ENCODE measurements at regions not wholly inside any gene's neighbourhood (a gene's known extent, or its start where the extent isn't known, plus 50 kb on each side); places are given as distances from the start of the nearest gene placed in this dataset.

DNA sequence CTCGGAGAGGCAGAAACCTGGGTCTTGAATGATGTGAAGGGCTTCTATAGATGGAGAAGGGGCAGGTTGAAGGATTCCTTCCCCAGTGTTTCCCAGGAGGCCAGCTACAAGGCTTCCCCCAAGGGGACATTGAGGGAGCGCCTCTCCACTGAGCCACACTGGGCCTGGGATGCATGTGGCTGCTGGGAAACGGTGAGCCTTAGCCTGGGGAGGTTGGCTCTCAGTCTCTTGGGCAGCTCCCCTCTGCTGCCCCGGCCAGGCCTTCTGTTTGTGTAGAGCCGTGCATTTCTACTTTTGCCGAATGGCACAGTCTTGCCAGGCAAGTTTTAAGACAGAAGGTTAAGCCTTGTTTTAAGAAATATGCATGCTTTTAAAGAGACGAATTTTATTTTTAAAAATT lies 254.4 kb upstream of the POU3F1 start:
- Histone ChIP-seq H3K9me3 (no peaks in the 10 kb centered on the region), H3K36me3 (no peaks in the 10 kb centered on the region), H3K4me1 (no peaks in the 10 kb centered on the region), H3K27me3 (peaks cover 56% of the 10 kb centered on the region), H3K27ac (no peak overlapping the region), H3K4me3 (no peak overlapping the region)
- no peak for ATAC-seq
- 45 to 100% methylated on average over 1 to 5 of the region's 7 CpGs for WGBS, 2 donors (ENCODE audit: low coverage in 1 of 2)
- TF ChIP-seq EP300 (IDR thresholded peaks at IDR 0.05) (no peak), POLR2A (IDR thresholded peaks at IDR 0.05) (no peak), POLR2AphosphoS5 (IDR thresholded peaks at IDR 0.05) (no peak)
- TF ChIP-seq, protein P1, sequence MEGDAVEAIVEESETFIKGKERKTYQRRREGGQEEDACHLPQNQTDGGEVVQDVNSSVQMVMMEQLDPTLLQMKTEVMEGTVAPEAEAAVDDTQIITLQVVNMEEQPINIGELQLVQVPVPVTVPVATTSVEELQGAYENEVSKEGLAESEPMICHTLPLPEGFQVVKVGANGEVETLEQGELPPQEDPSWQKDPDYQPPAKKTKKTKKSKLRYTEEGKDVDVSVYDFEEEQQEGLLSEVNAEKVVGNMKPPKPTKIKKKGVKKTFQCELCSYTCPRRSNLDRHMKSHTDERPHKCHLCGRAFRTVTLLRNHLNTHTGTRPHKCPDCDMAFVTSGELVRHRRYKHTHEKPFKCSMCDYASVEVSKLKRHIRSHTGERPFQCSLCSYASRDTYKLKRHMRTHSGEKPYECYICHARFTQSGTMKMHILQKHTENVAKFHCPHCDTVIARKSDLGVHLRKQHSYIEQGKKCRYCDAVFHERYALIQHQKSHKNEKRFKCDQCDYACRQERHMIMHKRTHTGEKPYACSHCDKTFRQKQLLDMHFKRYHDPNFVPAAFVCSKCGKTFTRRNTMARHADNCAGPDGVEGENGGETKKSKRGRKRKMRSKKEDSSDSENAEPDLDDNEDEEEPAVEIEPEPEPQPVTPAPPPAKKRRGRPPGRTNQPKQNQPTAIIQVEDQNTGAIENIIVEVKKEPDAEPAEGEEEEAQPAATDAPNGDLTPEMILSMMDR (IDR thresholded peaks at IDR 0.05) = no peak

DNA sequence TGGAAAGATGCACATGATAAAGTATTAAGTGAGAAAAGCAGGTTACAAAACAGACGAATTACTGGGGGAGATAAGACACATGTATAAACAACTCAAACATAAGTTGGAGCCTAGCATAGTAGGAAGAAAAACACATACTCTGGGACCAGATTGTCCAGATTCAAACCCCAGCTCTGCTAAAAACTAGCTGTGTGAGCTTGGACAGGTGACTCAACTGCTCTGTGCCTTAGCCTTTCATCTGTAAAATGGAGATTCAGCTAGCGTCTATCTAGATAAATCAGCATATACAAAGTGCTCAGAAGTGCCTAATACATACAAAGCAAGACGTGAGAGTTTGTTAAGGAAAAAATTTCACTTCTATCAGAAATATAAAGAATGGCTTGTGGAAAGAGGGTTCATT lies 254.0 kb upstream of the POU3F1 start:
- TF ChIP-seq, protein P1 (IDR thresholded peaks at IDR 0.05) = no peak
- no peak for TF ChIP-seq EP300 (IDR thresholded peaks at IDR 0.05)
- TF ChIP-seq POLR2A (IDR thresholded peaks at IDR 0.05) = no peak
- TF ChIP-seq POLR2AphosphoS5 (IDR thresholded peaks at IDR 0.05) = no peak
- 36% methylated on average over 2 to 3 of the region's 3 CpGs for WGBS, 2 donors (ENCODE audit: low coverage in 1 of 2)

DNA sequence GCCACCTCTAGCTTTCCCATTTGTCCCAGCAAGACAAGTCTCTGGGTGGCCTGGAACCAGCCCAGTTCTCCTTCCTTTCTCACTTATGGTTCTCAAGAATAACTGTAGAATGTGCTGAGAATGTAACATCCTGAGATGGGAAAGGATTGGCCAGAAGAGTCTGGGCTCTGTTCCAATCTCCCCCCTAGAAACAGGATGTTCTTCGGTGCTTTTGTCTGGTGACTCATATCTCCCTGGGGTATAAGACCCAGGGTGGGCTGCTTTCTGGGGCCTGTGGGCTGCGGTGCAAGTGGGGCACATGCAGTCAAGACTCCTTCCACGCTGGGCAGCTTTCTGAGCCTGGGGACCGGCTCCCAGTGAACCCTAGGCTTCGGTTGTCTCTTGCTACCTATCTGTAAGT lies 251.2 kb upstream of the POU3F1 start:
- 63 to 86% methylated on average over 1 to 5 of the region's 5 CpGs for WGBS, 2 donors (ENCODE audit: low coverage in 1 of 2)
- Histone ChIP-seq H3K9me3 (peaks cover 0 to 11% (median 0%) of the 10 kb centered on the region in 3 donors), H3K4me1 (no peaks in the 10 kb centered on the region), H3K27ac (no peak overlapping the region), H3K4me3 (no peak overlapping the region), H3K36me3 (no peaks in the 10 kb centered on the region), H3K27me3 (peaks cover 72% of the 10 kb centered on the region)
- TF ChIP-seq POLR2A (IDR thresholded peaks at IDR 0.05) (no peak), POLR2AphosphoS5 (IDR thresholded peaks at IDR 0.05) (no peak), EP300 (IDR thresholded peaks at IDR 0.05) (no peak)
- TF ChIP-seq, protein P1 (IDR thresholded peaks at IDR 0.05) = no peak
- ATAC-seq = no peak

More for the DNA sequence above, 254.0 kb upstream of the POU3F1 start:
- H3K4me1 ChIP-seq = no peaks in the 10 kb centered on the region
- no peak overlapping the region for H3K27ac ChIP-seq
- H3K36me3 ChIP-seq = no peaks in the 10 kb centered on the region
- peaks cover 58% of the 10 kb centered on the region for H3K27me3 ChIP-seq
- no peak overlapping the region for H3K4me3 ChIP-seq
- no peaks in the 10 kb centered on the region for H3K9me3 ChIP-seq
- no peak for ATAC-seq

DNA sequence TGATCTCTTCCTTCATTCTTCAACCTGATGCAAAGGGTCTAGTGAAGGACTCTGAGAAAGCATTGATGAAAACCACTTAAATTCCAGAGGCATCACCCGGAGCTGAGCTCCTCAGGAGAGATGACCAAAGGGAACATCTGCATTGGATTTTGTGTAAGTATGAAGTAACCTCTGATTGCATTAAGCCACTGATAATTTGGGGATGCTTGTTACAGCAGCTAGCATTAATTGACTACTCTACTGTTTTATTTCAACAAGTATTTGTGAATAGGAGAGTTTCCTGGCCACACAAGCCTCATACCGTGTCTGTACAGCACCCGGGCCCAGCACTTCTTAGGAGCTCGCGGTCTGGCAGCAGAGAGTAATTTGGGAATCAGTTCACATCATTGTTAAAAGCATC lies 250.7 kb upstream of the POU3F1 start:
- H3K27ac ChIP-seq = no peak overlapping the region
- no peak for TF ChIP-seq POLR2AphosphoS5 (IDR thresholded peaks at IDR 0.05)
- no peak for TF ChIP-seq EP300 (IDR thresholded peaks at IDR 0.05)
- TF ChIP-seq, protein P1 (IDR thresholded peaks at IDR 0.05) = no peak
- no peak for TF ChIP-seq POLR2A (IDR thresholded peaks at IDR 0.05)
- no peak overlapping the region for H3K4me3 ChIP-seq
- H3K27me3 ChIP-seq = peaks cover 71% of the 10 kb centered on the region
- no peaks in the 10 kb centered on the region for H3K36me3 ChIP-seq
- peaks cover 0 to 11% (median 0%) of the 10 kb centered on the region in 3 donors for H3K9me3 ChIP-seq
- 58 to 93% methylated on average over 3 to 4 of the region's 5 CpGs for WGBS, 2 donors (ENCODE audit: low coverage in 1 of 2)
- no peak for ATAC-seq
- H3K4me1 ChIP-seq = no peaks in the 10 kb centered on the region

DNA sequence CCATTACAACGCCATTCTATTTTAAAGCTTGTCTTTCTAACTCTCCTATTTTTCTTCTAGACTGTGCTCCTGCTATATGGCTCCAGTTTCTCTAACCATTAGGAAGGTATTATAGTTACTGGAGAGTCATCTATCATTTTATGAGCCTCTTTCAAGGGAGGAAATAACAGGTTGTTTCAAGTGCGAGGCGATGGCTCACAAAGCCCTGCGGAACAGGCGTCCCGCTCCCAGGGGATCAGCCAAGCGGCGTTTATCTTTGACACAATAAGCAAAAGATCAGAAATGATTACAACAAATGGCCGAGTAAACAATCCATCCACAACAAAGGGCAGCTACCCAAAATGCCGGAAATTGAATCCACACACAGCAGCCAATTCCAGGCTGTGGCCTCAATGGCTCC lies 249.5 kb upstream of the POU3F1 start:
- TF ChIP-seq POLR2AphosphoS5 (IDR thresholded peaks at IDR 0.05) (no peak), POLR2A (IDR thresholded peaks at IDR 0.05) (no peak), EP300 (IDR thresholded peaks at IDR 0.05) (no peak)
- TF ChIP-seq, protein P1 (IDR thresholded peaks at IDR 0.05) = no peak
- Histone ChIP-seq H3K27me3 (peaks cover 72% of the 10 kb centered on the region), H3K4me3 (no peak overlapping the region), H3K27ac (no peak overlapping the region), H3K9me3 (peaks cover 0 to 11% (median 0%) of the 10 kb centered on the region in 3 donors), H3K4me1 (no peaks in the 10 kb centered on the region), H3K36me3 (no peaks in the 10 kb centered on the region)
- ATAC-seq = no peak
- WGBS, 2 donors (ENCODE audit: low coverage in 1 of 2) = 51 to 63% methylated on average over 4 to 9 of the region's 10 CpGs
